ENCODE measurements at regions not wholly inside any gene's neighbourhood (a gene's known extent, or its start where the extent isn't known, plus 50 kb on each side); places are given as distances from the start of the nearest gene placed in this dataset.

DNA sequence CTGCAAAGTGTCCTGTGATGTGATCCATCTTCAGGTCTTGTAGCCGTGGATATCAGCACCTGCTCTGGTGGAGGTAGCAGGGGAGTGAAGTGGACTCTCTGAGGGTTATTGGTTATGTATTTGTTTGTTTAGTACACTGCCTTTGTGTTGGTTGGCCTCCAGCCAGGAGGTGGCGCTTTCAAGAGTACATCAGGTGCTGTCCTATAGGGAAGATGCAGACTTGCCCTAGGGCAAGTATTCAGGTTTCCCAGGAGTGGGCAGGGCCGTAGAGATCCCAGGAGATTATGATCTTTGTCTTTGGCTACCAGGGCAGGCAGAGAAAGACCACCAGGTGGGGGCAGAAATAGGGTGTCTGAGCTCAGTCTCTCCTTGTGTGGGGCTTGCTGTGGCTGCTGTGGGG lies 411.8 kb downstream of the SOX11 start:
- Histone ChIP-seq H3K4me1 (no peaks in the 10 kb centered on the region), H3K9me3 (no peaks in the 10 kb centered on the region), H3K27me3 (no peaks in the 10 kb centered on the region), H3K36me3 (no peaks in the 10 kb centered on the region), H3K4me3 (no peak overlapping the region), H3K27ac (no peak overlapping the region)
- ATAC-seq = no peak
- intact Hi-C loops (cut with DNase I) = no loop called here
- TF ChIP-seq, protein P1, sequence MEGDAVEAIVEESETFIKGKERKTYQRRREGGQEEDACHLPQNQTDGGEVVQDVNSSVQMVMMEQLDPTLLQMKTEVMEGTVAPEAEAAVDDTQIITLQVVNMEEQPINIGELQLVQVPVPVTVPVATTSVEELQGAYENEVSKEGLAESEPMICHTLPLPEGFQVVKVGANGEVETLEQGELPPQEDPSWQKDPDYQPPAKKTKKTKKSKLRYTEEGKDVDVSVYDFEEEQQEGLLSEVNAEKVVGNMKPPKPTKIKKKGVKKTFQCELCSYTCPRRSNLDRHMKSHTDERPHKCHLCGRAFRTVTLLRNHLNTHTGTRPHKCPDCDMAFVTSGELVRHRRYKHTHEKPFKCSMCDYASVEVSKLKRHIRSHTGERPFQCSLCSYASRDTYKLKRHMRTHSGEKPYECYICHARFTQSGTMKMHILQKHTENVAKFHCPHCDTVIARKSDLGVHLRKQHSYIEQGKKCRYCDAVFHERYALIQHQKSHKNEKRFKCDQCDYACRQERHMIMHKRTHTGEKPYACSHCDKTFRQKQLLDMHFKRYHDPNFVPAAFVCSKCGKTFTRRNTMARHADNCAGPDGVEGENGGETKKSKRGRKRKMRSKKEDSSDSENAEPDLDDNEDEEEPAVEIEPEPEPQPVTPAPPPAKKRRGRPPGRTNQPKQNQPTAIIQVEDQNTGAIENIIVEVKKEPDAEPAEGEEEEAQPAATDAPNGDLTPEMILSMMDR (IDR thresholded peaks at IDR 0.05) = no peak
- TF ChIP-seq POLR2A (IDR thresholded peaks at IDR 0.05) = no peak
- DNase-seq = no peak
- 57% methylated on average over 3 of the region's 3 CpGs for WGBS (ENCODE audit: insufficient coverage, low coverage, low lambda C conversion rate, missing lambda C conversion rate)

DNA sequence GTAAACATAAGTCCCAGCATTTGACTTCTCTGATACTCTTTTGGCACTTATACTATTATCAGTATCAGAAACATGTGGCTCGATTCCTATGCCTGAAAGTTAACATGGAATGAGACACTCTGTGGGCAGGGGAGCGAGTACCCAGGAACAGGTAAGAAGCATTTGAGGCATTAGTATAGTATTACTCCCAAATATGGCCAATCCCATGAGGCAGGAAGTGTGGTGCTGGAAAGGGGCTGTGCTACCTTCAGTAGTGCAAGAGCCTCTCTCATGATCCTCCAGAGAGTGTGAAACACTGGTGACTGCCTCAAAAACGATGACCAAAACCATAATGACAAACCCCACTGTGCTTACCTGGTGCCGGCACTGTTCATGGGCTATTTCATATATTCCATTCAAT lies 415.1 kb downstream of the SOX11 start:
- Histone ChIP-seq H3K27me3 (no peaks in the 10 kb centered on the region), H3K4me3 (no peak overlapping the region), H3K27ac (no peak overlapping the region), H3K4me1 (no peaks in the 10 kb centered on the region), H3K36me3 (no peaks in the 10 kb centered on the region), H3K9me3 (no peaks in the 10 kb centered on the region)
- 47% methylated on average over 3 of the region's 4 CpGs for WGBS (ENCODE audit: insufficient coverage, low coverage, low lambda C conversion rate, missing lambda C conversion rate)
- ATAC-seq (no peak), DNase-seq (no peak)
- TF ChIP-seq POLR2A (IDR thresholded peaks at IDR 0.05) = no peak
- TF ChIP-seq, protein P1 (IDR thresholded peaks at IDR 0.05) = no peak
- intact Hi-C loops (cut with DNase I) = no loop called here

DNA sequence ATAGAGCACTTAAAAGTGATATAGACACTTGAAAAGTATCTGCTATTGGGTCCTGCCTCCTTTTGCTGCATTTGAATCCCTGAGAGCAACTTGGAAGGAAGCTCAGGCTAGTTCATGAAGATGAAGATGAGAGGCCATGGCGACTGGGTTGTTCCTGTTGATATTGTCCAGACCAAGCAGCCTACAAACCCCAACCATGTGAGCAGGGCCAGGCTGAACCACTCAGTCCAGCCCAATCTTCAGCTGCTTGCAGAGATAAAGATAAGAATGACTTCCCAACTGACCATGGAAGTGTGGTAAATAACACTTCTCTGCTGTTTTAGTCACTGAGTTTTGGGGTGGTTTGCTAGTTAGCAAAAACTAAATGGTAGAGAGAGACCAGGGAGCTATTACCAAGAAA lies 417.6 kb downstream of the SOX11 start:
- TF ChIP-seq POLR2A (IDR thresholded peaks at IDR 0.05) = no peak
- TF ChIP-seq, protein P1 (IDR thresholded peaks at IDR 0.05) = no peak
- ATAC-seq (no peak), DNase-seq (no peak)
- no peaks in the 10 kb centered on the region for H3K27me3 ChIP-seq
- H3K9me3 ChIP-seq = no peaks in the 10 kb centered on the region
- no peak overlapping the region for H3K4me3 ChIP-seq
- H3K4me1 ChIP-seq = no peaks in the 10 kb centered on the region
- 29% methylated on average over 1 of the region's 1 CpG for WGBS (ENCODE audit: insufficient coverage, low coverage, low lambda C conversion rate, missing lambda C conversion rate)
- no peak overlapping the region for H3K27ac ChIP-seq
- intact Hi-C loops (cut with DNase I) = no loop called here
- no peaks in the 10 kb centered on the region for H3K36me3 ChIP-seq

DNA sequence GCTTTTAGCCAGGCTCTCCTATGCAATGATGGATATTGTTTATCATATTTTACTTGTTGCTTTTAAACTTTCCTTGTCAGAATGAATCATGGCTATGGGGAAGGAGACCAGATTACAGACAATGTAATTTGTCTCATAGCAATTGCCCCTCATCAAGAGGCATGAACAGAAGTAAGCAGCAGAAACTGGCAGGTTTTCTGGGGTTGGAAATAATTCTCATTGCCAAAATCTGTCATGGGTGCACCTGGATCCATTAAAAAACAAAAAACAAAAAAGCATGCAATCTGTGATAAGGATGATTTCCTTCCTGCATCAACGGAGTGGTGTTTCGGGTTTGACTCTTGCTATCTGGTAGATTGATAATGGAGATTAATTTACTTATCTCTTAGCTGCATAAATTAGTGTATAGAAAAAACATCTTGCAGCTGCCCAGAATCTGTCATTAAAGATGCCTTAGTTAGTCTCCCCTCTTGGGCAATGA lies 419.6 kb downstream of the SOX11 start:
- Histone ChIP-seq H3K36me3 (no peaks in the 10 kb centered on the region), H3K9me3 (no peaks in the 10 kb centered on the region), H3K4me3 (no peak overlapping the region), H3K4me1 (no peaks in the 10 kb centered on the region), H3K27ac (no peak overlapping the region), H3K27me3 (no peaks in the 10 kb centered on the region)
- no peak for TF ChIP-seq POLR2A (IDR thresholded peaks at IDR 0.05)
- TF ChIP-seq, protein P1 (IDR thresholded peaks at IDR 0.05) = no peak
- DNase-seq (no peak), ATAC-seq (no peak)
- intact Hi-C loops (cut with DNase I) = no loop called here
- WGBS (ENCODE audit: insufficient coverage, low coverage, low lambda C conversion rate, missing lambda C conversion rate) = 24% methylated on average over 2 of the region's 2 CpGs

DNA sequence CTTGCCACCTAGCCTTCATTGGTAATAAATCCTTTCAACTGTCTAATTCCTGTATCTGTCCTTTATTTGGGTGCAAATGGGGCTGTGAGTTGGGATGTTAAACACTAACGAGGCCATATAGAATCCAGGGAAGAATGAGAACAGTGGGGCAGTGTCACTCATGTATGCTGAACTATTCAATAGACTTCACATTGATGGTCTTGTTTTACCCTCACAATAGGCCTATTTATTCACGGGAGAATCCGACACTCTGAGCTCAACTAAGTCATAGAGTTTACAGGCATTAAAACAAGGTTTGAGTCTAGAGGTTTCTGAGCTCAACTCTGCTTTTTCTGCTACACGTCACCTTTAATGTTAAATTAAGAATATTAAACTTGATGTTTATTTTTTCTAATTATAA lies 421.6 kb downstream of the SOX11 start:
- intact Hi-C loops (cut with DNase I) = no loop called here
- 62% methylated on average over 4 of the region's 4 CpGs for WGBS (ENCODE audit: insufficient coverage, low coverage, low lambda C conversion rate, missing lambda C conversion rate)
- H3K9me3 ChIP-seq = no peaks in the 10 kb centered on the region
- DNase-seq = no peak
- TF ChIP-seq, protein P1 (IDR thresholded peaks at IDR 0.05) = no peak
- TF ChIP-seq POLR2A (IDR thresholded peaks at IDR 0.05) = no peak
- no peaks in the 10 kb centered on the region for H3K4me1 ChIP-seq
- no peak overlapping the region for H3K27ac ChIP-seq
- no peaks in the 10 kb centered on the region for H3K27me3 ChIP-seq
- no peak for ATAC-seq
- no peaks in the 10 kb centered on the region for H3K36me3 ChIP-seq
- H3K4me3 ChIP-seq = no peak overlapping the region

Measured in right lobe of liver (tissue), 6 donors.